ENCODE measurements at regions not wholly inside any gene's neighbourhood (a gene's known extent, or its start where the extent isn't known, plus 50 kb on each side); places are given as distances from the start of the nearest gene placed in this dataset.

DNA sequence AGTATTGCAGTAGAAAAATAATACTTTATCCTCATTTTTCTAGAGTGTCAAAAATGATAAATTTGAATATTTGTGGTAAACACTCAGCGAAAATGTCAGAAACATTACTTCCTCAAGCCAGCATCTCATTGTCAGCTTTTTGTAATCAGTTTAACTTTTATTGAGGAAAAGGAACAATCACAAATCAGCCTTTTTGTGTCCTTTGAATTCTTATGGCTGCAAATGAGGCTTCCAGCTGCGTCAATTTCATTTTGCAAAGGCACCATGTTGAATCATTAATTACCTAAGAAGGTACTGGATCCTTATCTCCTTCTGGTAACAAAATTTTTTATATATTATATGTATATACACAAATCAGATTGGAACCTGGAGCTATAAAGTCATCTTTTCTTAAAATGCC, 442.6 kb upstream of the CPEB2 start:
- H3K4me3 ChIP-seq (ENCODE audit: insufficient read depth, low read length), result no peak overlapping the region
- H3K27me3 ChIP-seq (ENCODE audit: insufficient read depth, low read length), result no peaks in the 10 kb centered on the region
- no peak overlapping the region for H3K4me2 ChIP-seq (ENCODE audit: insufficient read depth, low read length)
- no peaks in the 10 kb centered on the region for H3K36me3 ChIP-seq (ENCODE audit: insufficient read depth, low read length)
- DNase-seq (ENCODE audit: insufficient read length, low spot score, missing footprints), result no peak
- H4K20me1 ChIP-seq (ENCODE audit: insufficient read depth, low read length), result no peaks in the 10 kb centered on the region
- no peak overlapping the region for H2AFZ ChIP-seq (ENCODE audit: low read length)
- TF ChIP-seq, protein P1, sequence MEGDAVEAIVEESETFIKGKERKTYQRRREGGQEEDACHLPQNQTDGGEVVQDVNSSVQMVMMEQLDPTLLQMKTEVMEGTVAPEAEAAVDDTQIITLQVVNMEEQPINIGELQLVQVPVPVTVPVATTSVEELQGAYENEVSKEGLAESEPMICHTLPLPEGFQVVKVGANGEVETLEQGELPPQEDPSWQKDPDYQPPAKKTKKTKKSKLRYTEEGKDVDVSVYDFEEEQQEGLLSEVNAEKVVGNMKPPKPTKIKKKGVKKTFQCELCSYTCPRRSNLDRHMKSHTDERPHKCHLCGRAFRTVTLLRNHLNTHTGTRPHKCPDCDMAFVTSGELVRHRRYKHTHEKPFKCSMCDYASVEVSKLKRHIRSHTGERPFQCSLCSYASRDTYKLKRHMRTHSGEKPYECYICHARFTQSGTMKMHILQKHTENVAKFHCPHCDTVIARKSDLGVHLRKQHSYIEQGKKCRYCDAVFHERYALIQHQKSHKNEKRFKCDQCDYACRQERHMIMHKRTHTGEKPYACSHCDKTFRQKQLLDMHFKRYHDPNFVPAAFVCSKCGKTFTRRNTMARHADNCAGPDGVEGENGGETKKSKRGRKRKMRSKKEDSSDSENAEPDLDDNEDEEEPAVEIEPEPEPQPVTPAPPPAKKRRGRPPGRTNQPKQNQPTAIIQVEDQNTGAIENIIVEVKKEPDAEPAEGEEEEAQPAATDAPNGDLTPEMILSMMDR (IDR thresholded peaks at IDR 0.05; ENCODE audit: extremely low read depth, low read depth, low read length), result no peak
- no peaks in the 10 kb centered on the region for H3K79me2 ChIP-seq (ENCODE audit: insufficient read depth, low read length)
- no peaks in the 10 kb centered on the region for H3K4me1 ChIP-seq (ENCODE audit: insufficient read depth, low read length)
- H3K27ac ChIP-seq (ENCODE audit: low read depth, low read length), result no peak overlapping the region
- H3K9me3 ChIP-seq (ENCODE audit: low read depth, low read length), result no peaks in the 10 kb centered on the region

DNA sequence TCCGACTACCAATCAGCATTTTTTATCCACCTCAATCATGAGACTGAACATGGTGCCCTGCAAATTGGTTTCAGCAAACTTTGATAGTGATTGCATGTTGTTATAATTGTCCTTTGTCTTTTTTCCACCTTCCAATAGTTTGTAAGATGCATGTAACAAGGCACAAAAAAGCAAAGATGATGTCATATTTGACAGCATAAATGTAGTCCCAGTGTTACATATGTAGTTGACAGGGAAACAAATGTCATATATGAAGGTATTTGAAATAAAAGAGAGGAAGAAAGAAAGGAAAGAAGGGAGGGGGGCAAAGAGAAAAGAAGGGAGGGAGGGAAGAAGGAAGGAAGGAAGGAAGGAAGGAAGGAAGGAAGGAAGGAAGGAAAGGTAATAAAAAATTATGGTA, 441.7 kb upstream of the CPEB2 start:
- H3K79me2 ChIP-seq (ENCODE audit: insufficient read depth, low read length), result no peaks in the 10 kb centered on the region
- H4K20me1 ChIP-seq (ENCODE audit: insufficient read depth, low read length), result no peaks in the 10 kb centered on the region
- H3K4me3 ChIP-seq (ENCODE audit: insufficient read depth, low read length), result no peak overlapping the region
- TF ChIP-seq, protein P1 (IDR thresholded peaks at IDR 0.05; ENCODE audit: extremely low read depth, low read depth, low read length), result no peak
- no peak for DNase-seq (ENCODE audit: insufficient read length, low spot score, missing footprints)
- H3K27ac ChIP-seq (ENCODE audit: low read depth, low read length), result no peak overlapping the region
- H3K27me3 ChIP-seq (ENCODE audit: insufficient read depth, low read length), result no peaks in the 10 kb centered on the region
- H3K36me3 ChIP-seq (ENCODE audit: insufficient read depth, low read length), result no peaks in the 10 kb centered on the region
- H3K9me3 ChIP-seq (ENCODE audit: low read depth, low read length), result no peaks in the 10 kb centered on the region
- H3K4me2 ChIP-seq (ENCODE audit: insufficient read depth, low read length), result no peak overlapping the region
- no peaks in the 10 kb centered on the region for H3K4me1 ChIP-seq (ENCODE audit: insufficient read depth, low read length)
- H2AFZ ChIP-seq (ENCODE audit: low read length), result no peak overlapping the region

- no peak overlapping the region for H3K4me2 ChIP-seq (ENCODE audit: insufficient read depth, low read length)
- no peaks in the 10 kb centered on the region for H3K36me3 ChIP-seq (ENCODE audit: insufficient read depth, low read length)
- H2AFZ ChIP-seq (ENCODE audit: low read length), result no peak overlapping the region
- TF ChIP-seq, protein P1 (IDR thresholded peaks at IDR 0.05; ENCODE audit: extremely low read depth, low read depth, low read length), result no peak
- no peaks in the 10 kb centered on the region for H3K27me3 ChIP-seq (ENCODE audit: insufficient read depth, low read length)
- no peak overlapping the region for H3K27ac ChIP-seq (ENCODE audit: low read depth, low read length)
- peaks cover 6% of the 10 kb centered on the region for H3K4me1 ChIP-seq (ENCODE audit: insufficient read depth, low read length)
- DNase-seq (ENCODE audit: insufficient read length, low spot score, missing footprints), result no peak
- no peaks in the 10 kb centered on the region for H4K20me1 ChIP-seq (ENCODE audit: insufficient read depth, low read length)
- no peaks in the 10 kb centered on the region for H3K9me3 ChIP-seq (ENCODE audit: low read depth, low read length)
- no peaks in the 10 kb centered on the region for H3K79me2 ChIP-seq (ENCODE audit: insufficient read depth, low read length)
- no peak overlapping the region for H3K4me3 ChIP-seq (ENCODE audit: insufficient read depth, low read length)
Measured at GRCh38 chr4:14562901-14563300, 439.4 kb upstream of the CPEB2 start.

DNA sequence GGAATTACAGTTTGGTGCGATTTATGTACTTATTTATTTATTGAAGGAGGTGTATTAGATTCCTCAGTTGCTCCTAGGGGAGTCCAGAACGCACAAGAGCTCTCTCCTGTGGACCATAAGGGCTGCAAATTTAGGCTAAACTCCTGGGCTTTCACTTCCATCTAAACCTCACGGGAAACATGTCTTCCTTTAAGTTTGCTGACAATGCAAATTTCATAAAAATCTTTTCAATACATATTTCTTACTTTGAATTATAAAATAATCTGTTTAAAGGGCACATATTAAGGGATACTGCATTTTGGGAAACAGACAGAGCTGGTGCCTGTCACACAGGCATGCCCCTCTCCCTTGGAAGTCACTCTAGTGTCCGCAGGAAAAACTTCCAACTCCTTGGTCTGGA, 438.0 kb upstream of the CPEB2 start:
- TF ChIP-seq, protein P1 (IDR thresholded peaks at IDR 0.05; ENCODE audit: extremely low read depth, low read depth, low read length), result no peak
- no peaks in the 10 kb centered on the region for H3K36me3 ChIP-seq (ENCODE audit: insufficient read depth, low read length)
- no peaks in the 10 kb centered on the region for H3K79me2 ChIP-seq (ENCODE audit: insufficient read depth, low read length)
- DNase-seq (ENCODE audit: insufficient read length, low spot score, missing footprints), result no peak
- no peak overlapping the region for H3K4me3 ChIP-seq (ENCODE audit: insufficient read depth, low read length)
- H3K9me3 ChIP-seq (ENCODE audit: low read depth, low read length), result no peaks in the 10 kb centered on the region
- H4K20me1 ChIP-seq (ENCODE audit: insufficient read depth, low read length), result no peaks in the 10 kb centered on the region
- H3K4me1 ChIP-seq (ENCODE audit: insufficient read depth, low read length), result peaks cover 7% of the 10 kb centered on the region
- no peak overlapping the region for H2AFZ ChIP-seq (ENCODE audit: low read length)
- no peak overlapping the region for H3K4me2 ChIP-seq (ENCODE audit: insufficient read depth, low read length)
- H3K27me3 ChIP-seq (ENCODE audit: insufficient read depth, low read length), result no peaks in the 10 kb centered on the region
- H3K27ac ChIP-seq (ENCODE audit: low read depth, low read length), result no peak overlapping the region
